Keratinocyte (primary cell): ENCODE measurements at regions not wholly inside any gene's neighbourhood (a gene's known extent, or its start where the extent isn't known, plus 50 kb on each side); places are given as distances from the start of the nearest gene placed in this dataset.

Experiments used
- EZH2 ChIP-seq: IDR thresholded peaks from one replicate; pipeline ENCODE4 v1.6.1; 2012; ENCODE audit warnings: inconsistent platforms, mild to moderate bottlenecking, low read length, moderate library complexity
- TF ChIP-seq, protein P1 (sequence below), 3 experiments: IDR thresholded peaks in 1 of 3; conservative IDR thresholded peaks in 1 of 3; optimal IDR thresholded peaks in 1 of 3; 2 replicates in 2 of 3; 3 replicates in 1 of 3; pipeline versions ENCODE3 to v1.5.1; 2011; ENCODE audit warnings: low read length in 3 of 3, mild to moderate bottlenecking in 3 of 3, moderate library complexity in 2 of 3, control low read depth in 1 of 3, inconsistent platforms in 1 of 3; ENCODE audit not compliant: insufficient read depth in 2 of 3; ENCODE audit errors: extremely low read depth in 1 of 3

DNA sequence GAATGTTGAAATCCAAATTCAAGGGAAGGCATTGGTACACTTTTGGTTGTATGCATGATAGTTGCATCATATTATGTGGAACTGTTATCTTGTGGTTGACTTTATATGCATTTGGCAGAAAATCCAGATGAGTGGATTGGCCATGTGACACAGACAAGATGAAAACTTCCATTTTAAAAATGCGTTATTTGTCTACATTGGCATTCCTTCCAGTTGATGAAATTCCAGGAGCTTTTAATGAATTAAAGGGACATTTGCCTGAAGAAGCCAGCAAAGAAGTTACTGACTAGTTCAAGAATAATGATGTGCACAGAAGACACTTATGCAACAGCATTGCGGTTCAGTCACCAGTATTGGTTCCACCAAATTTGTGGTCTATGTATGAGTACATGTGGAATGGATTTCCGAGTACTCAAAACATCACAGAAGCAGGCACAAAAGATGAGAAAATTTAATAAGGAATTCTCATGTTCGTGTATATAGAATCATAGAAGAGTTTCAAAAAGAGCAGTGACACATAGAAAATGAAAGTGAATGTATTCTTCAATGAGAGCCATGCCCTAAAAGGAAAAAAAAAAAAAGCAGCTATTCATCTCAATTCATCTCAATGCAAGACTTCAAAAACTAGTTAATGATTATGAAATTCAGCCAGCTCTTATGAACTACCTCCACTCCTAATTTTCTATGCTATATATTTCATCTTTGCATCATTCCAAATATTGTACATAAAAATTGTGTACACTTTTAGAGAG lies 232.1 kb downstream of the RBM43 start:
- TF ChIP-seq, protein P1, sequence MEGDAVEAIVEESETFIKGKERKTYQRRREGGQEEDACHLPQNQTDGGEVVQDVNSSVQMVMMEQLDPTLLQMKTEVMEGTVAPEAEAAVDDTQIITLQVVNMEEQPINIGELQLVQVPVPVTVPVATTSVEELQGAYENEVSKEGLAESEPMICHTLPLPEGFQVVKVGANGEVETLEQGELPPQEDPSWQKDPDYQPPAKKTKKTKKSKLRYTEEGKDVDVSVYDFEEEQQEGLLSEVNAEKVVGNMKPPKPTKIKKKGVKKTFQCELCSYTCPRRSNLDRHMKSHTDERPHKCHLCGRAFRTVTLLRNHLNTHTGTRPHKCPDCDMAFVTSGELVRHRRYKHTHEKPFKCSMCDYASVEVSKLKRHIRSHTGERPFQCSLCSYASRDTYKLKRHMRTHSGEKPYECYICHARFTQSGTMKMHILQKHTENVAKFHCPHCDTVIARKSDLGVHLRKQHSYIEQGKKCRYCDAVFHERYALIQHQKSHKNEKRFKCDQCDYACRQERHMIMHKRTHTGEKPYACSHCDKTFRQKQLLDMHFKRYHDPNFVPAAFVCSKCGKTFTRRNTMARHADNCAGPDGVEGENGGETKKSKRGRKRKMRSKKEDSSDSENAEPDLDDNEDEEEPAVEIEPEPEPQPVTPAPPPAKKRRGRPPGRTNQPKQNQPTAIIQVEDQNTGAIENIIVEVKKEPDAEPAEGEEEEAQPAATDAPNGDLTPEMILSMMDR (optimal IDR thresholded peaks at IDR 0.05 in 1 of 3, IDR thresholded peaks at IDR 0.05 in 1 of 3, conservative IDR thresholded peaks at IDR 0.05 in 1 of 3; ENCODE audit: extremely low read depth in 1 of 3, insufficient read depth in 2 of 3, low read length in 3 of 3): no peak
- TF ChIP-seq EZH2: no peak
